ENCODE measurements at regions not wholly inside any gene's neighbourhood (a gene's known extent, or its start where the extent isn't known, plus 50 kb on each side); places are given as distances from the start of the nearest gene placed in this dataset.
"Not testable (repeated sequence)": the region's sequence is repeated elsewhere in the genome, so short reads cannot be mapped to it uniquely, and the experiment has no call there.

- Histone ChIP-seq H3K36me3 (no peaks in the 10 kb centered on the region), H3K4me3 (no peak overlapping the region), H3K27ac (no peak overlapping the region), H3K27me3 (no peaks in the 10 kb centered on the region), H3K4me1 (ENCODE audit: insufficient read depth) (no peaks in the 10 kb centered on the region), H3K9me3 (no peaks in the 10 kb centered on the region)
- TF ChIP-seq, protein P1, sequence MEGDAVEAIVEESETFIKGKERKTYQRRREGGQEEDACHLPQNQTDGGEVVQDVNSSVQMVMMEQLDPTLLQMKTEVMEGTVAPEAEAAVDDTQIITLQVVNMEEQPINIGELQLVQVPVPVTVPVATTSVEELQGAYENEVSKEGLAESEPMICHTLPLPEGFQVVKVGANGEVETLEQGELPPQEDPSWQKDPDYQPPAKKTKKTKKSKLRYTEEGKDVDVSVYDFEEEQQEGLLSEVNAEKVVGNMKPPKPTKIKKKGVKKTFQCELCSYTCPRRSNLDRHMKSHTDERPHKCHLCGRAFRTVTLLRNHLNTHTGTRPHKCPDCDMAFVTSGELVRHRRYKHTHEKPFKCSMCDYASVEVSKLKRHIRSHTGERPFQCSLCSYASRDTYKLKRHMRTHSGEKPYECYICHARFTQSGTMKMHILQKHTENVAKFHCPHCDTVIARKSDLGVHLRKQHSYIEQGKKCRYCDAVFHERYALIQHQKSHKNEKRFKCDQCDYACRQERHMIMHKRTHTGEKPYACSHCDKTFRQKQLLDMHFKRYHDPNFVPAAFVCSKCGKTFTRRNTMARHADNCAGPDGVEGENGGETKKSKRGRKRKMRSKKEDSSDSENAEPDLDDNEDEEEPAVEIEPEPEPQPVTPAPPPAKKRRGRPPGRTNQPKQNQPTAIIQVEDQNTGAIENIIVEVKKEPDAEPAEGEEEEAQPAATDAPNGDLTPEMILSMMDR (IDR thresholded peaks at IDR 0.05) = no peak
- TF ChIP-seq POLR2A (IDR thresholded peaks at IDR 0.05) = no peak
- no peak for TF ChIP-seq EP300 (IDR thresholded peaks at IDR 0.05)
- WGBS, 3 donors = 86 to 89% (median 89%) methylated on average over 1 of the region's 1 CpG
- intact Hi-C loops (cut with DNase I) = no loop called here
- DNase-seq = no peak
Observed at GRCh38 chr4:66279084-66279483, 608.8 kb upstream of the EPHA5 start.

DNA sequence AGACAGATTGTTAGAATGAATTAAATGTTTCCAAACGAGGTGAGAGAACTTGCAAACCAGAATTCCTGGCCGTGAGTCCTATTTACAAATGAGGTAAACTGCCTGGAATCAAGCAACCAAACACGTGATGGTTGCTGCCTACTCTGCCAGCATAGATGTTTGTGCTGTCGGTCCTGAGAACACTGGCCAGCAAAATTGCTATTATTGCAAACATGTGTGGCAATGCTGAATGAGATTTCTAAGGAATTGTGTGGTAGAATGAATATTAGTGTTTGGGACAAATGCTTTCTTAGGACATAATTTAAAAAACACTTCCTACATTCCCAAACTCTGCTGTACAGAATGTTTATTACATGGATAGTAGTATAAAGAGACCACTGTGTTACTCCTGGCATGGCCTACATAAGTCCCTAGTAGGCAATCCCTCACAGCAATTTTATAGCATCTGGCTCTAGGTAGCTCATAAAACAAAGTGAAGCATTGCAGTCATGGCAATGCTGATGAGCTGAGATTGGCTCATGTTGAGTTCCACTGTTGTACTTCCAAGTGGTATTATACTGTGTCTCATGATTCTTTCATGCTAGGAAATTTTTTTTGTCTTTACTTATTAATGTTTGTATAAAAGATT, 605.2 kb upstream of the EPHA5 start:
- Histone ChIP-seq H3K27me3 (no peaks in the 10 kb centered on the region), H3K36me3 (no peaks in the 10 kb centered on the region), H3K4me3 (no peak overlapping the region), H3K4me1 (ENCODE audit: insufficient read depth) (no peaks in the 10 kb centered on the region), H3K9me3 (no peaks in the 10 kb centered on the region), H3K27ac (no peak overlapping the region)
- 23 to 41% (median 23%) methylated on average over 4 of the region's 4 CpGs for WGBS, 3 donors
- intact Hi-C loops (cut with DNase I) = no loop called here
- no peak for DNase-seq
- TF ChIP-seq, protein P1 (IDR thresholded peaks at IDR 0.05) = no peak
- TF ChIP-seq POLR2A (IDR thresholded peaks at IDR 0.05) (no peak), EP300 (IDR thresholded peaks at IDR 0.05) (no peak)

- no peaks in the 10 kb centered on the region for H3K9me3 ChIP-seq
- 20 to 46% (median 21%) methylated on average over 1 of the region's 1 CpG for WGBS, 3 donors
- intact Hi-C loops (cut with DNase I) = no loop called here
- no peaks in the 10 kb centered on the region for H3K4me1 ChIP-seq (ENCODE audit: insufficient read depth)
- H3K36me3 ChIP-seq = no peaks in the 10 kb centered on the region
- no peak for DNase-seq
- H3K4me3 ChIP-seq = no peak overlapping the region
- no peaks in the 10 kb centered on the region for H3K27me3 ChIP-seq
- TF ChIP-seq, protein P1 (IDR thresholded peaks at IDR 0.05) = no peak
- TF ChIP-seq POLR2A (IDR thresholded peaks at IDR 0.05) (no peak), EP300 (IDR thresholded peaks at IDR 0.05) (no peak)
- H3K27ac ChIP-seq = no peak overlapping the region
Observed at GRCh38 chr4:66273110-66273509, 602.8 kb upstream of the EPHA5 start.

GRCh38 chr4:66270356-66270755, 600.1 kb upstream of the EPHA5 start:
- H3K27ac ChIP-seq; H3K27me3 ChIP-seq; H3K9me3 ChIP-seq; intact Hi-C loops (cut with DNase I); H3K4me3 ChIP-seq; DNase-seq; H3K36me3 ChIP-seq; H3K4me1 ChIP-seq (ENCODE audit: insufficient read depth): not testable (repeated sequence)
- WGBS, 3 donors = 64 to 72% (median 69%) methylated on average over 2 of the region's 2 CpGs

- WGBS, 3 donors = 65 to 76% (median 74%) methylated on average over 5 of the region's 5 CpGs
- H3K4me3 ChIP-seq; H3K27ac ChIP-seq; H3K27me3 ChIP-seq; H3K4me1 ChIP-seq (ENCODE audit: insufficient read depth); intact Hi-C loops (cut with DNase I); H3K9me3 ChIP-seq; H3K36me3 ChIP-seq; DNase-seq: not testable (repeated sequence)
Observed at GRCh38 chr4:66266554-66266953, 596.3 kb upstream of the EPHA5 start.

Measured in ovary (tissue), 7 donors.